EL (cell line): ENCODE measurements at regions not wholly inside any gene's neighbourhood (a gene's known extent, or its start where the extent isn't known, plus 50 kb on each side); places are given as distances from the start of the nearest gene placed in this dataset.

ENCODE experiments used
- DNase-seq: peaks from one replicate; pipeline ENCODE4 v3.0.0-alpha.2; 2016

- no peak for DNase-seq
Observed at GRCh38 chr21:21605521-21605920, 607.3 kb downstream of the NCAM2 start.

- no peak for DNase-seq
Observed at GRCh38 chr21:21606041-21606440, 607.8 kb downstream of the NCAM2 start.

- DNase-seq: peak; percentile 87
Observed at GRCh38 chr21:21612466-21612865, 614.3 kb downstream of the NCAM2 start.

GRCh38 chr21:21614966-21615365 is 616.8 kb downstream of the NCAM2 start:
- no peak for DNase-seq

GRCh38 chr21:21622460-21623234 is 624.4 kb downstream of the NCAM2 start:
- no peak for DNase-seq

- DNase-seq: peak; percentile 18
Observed at GRCh38 chr21:21624674-21625073, 626.5 kb downstream of the NCAM2 start.

- DNase-seq: no peak
Observed at GRCh38 chr21:21631961-21632360, 633.8 kb downstream of the NCAM2 start.

- no peak for DNase-seq
Observed at GRCh38 chr21:21632926-21633325, 634.7 kb downstream of the NCAM2 start.

- no peak for DNase-seq
Observed at GRCh38 chr21:21661741-21662140, 663.5 kb downstream of the NCAM2 start.

- no peak for DNase-seq
Observed at GRCh38 chr21:21662776-21663175, 664.6 kb downstream of the NCAM2 start.

GRCh38 chr21:21664871-21665270 is 666.7 kb downstream of the NCAM2 start:
- DNase-seq: no peak

GRCh38 chr21:21666689-21667088 is 668.5 kb downstream of the NCAM2 start:
- no peak for DNase-seq

GRCh38 chr21:21668198-21668597 is 670.0 kb downstream of the NCAM2 start:
- no peak for DNase-seq

GRCh38 chr21:21673959-21674358 is 675.8 kb downstream of the NCAM2 start:
- DNase-seq: no peak

- no peak for DNase-seq
Observed at GRCh38 chr21:21675601-21676000, 677.4 kb downstream of the NCAM2 start.

GRCh38 chr21:21682172-21682571 is 684.0 kb downstream of the NCAM2 start:
- DNase-seq: peak; percentile 63

GRCh38 chr21:21688889-21689288 is 690.7 kb downstream of the NCAM2 start:
- DNase-seq: peak; percentile 36

GRCh38 chr21:21690068-21690665 is 692.0 kb downstream of the NCAM2 start:
- DNase-seq: no peak

GRCh38 chr21:21712748-21713520 is 714.7 kb downstream of the NCAM2 start:
- peak; percentile 67 for DNase-seq

GRCh38 chr21:21713651-21714180 is 715.5 kb downstream of the NCAM2 start:
- peak; percentile 41 for DNase-seq

- peak; percentile 91 for DNase-seq
Observed at GRCh38 chr21:21714426-21714825, 716.2 kb downstream of the NCAM2 start.

GRCh38 chr21:21715266-21715969 is 717.2 kb downstream of the NCAM2 start:
- DNase-seq: peak; percentile 95

GRCh38 chr21:21722731-21723130 is 724.5 kb downstream of the NCAM2 start:
- DNase-seq: no peak
